Kidney capillary endothelial cell (primary cell): ENCODE measurements at regions not wholly inside any gene's neighbourhood (a gene's known extent, or its start where the extent isn't known, plus 50 kb on each side); places are given as distances from the start of the nearest gene placed in this dataset.
"Not testable (repeated sequence)": the region's sequence is repeated elsewhere in the genome, so short reads cannot be mapped to it uniquely, and the experiment has no call there.

Experiments used
- DNase-seq: peaks from one replicate; pipeline ENCODE4 v3.0.0-alpha.2; 2018; ENCODE audit warnings: low spot score

DNA sequence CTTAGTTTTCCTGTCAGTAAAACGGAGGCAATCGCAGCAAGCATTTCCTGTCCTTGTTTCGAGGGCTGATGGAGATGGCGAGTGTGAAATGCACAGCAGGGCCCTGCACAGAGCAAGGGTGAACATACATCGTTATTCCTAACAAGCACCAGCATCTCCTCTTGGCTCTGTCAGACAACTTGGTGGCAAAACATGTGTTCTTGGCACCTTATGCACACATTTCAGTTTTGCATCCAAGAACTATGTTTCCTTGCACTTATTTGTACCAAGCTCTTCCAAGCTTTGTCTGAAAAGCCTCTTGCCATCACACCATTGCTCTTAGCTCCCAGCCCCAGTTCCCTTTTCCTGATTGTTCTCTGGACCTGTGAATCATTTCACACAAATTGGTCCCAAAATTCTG is 132.9 kb upstream of the GRB10 start:
- DNase-seq, result no peak

DNA sequence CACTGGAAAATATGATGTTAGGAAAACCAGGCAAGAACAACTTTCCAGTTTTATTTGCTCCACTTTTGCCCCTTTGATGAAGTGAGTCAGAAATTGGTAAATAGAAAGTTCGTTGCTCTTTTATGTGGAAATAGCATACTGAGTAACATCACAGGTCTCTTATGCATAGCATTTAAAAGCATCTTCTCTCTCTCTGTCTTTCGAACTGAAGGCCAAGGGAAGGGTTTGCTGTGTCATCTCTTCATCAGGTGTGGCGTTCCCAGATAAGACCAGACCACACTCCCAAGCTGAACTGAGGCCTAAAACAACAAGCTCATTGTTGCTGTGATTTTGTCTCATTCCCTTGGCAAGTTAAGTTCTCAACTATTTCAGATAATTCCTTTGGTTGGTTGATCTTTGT is 131.8 kb upstream of the GRB10 start:
- DNase-seq, result no peak

DNA sequence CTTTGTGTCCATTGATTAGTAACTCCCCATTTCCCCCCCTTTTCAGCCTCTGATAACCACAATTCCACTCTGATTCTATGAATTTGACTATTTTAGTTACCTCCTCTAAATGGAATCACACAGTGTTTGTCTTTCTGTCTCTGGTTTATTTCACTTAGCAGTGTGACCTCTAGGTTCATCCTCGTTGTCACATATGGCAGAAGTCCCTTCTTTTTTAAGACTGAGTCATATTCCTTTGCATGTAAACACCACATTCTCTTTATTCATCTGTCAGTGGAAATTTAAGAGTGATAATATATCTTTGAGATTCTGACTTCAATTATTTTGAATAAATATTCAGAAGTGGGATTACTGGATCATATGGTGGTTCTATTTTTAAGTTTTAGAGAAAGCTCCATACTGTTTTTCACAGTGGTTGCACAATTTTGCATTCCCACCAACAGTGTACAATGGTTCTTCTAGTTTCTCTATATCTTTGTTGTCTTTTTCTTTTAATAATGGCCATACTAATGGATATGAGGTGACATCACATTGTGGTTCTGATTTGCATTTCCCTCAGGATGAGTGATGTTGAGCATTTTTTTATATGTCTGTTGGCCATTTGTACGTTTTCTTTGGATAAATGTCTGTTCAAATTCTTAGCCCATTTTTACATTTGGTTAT is 126.1 kb upstream of the GRB10 start:
- DNase-seq, result no peak

DNA sequence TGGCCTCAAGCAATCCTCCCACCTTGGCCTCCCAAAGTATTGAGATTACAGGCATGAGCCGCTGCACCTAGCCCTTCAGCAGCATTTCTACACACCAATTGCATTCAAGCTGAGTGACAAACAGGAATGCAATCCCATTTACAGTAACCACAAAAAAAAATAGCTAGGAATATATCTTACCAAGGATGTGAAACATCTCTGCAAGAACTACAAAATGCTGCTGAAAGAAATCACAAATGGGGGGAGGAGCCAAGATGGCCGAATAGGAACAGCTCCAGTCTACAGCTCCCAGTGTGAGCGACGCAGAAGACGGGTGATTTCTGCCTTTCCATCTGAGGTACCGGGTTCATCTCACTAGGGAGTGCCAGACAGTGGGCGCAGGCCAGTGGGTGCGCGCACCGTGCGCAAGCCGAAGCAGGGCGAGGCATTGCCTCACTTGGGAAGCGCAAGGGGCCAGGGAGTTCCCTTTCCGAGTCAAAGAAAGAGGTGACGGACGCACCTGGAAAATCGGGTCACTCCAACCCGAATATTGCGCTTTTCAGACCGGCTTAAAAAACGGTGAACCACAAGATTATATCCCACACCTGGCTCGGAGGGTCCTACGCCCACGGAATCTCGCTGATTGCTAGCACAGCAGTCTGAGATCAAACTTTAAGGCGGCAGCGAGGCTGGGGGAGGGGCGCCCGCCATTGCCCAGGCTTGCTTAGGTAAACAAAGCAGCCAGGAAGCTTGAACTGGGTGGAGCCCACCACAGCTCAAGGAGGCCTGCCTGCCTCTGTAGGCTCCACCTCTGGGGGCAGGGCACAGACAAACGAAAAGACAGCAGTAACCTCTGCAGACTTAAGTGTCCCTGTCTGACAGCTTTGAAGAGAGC is 116.1 kb upstream of the GRB10 start:
- not testable (repeated sequence) for DNase-seq

DNA sequence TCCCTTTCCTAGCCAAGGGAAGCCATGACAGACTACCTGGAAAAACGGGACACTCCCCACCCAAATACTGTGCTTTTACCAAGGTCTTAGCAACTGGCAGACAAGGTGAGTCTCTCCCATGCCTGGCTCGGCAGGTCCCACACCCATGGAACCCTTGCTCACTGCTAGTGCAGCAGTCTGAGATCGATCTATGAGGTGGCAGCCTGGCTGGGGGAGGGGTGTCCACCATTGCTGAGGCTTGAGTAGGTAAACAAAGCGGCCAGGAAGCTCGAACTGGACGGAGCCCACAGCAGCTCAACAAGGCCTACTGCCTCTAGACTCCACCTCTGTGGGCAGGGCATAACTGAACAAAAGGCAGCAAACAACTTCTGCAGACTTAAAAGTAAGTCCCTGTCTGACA is 104.4 kb upstream of the GRB10 start:
- DNase-seq, result not testable (repeated sequence)

GRCh38 chr7:50872437-50872836 is 89.7 kb upstream of the GRB10 start:
- DNase-seq, result no peak

DNA sequence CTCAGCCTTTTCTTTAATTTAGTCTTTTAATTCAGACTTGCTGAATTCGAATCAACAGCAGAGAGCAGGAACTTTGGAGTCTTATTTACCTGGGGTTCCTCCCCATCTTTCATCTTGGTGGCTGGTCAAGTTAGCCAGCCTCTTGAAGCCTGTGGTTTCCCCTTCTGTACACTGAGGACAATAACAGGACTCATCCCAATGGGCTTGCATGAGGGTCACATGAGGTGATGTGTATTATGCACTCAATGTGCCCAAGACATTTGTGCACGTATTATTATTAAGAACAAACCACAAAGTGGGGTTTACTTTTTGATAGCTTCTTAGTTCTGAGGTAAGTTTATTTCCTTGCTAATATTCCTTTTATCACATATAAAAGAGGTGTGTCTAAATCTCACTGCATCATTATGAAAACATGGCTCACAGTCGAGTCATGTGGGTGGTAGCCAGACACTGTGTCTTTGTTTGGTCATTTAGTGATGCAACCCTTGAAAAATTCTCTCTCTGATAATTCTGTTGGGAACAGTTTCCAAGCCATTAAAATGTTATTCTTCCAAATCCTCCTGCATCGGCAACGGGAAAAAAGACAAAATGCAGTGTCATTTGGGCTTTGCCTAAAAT is 86.5 kb upstream of the GRB10 start:
- DNase-seq, result peak; percentile 72

DNA sequence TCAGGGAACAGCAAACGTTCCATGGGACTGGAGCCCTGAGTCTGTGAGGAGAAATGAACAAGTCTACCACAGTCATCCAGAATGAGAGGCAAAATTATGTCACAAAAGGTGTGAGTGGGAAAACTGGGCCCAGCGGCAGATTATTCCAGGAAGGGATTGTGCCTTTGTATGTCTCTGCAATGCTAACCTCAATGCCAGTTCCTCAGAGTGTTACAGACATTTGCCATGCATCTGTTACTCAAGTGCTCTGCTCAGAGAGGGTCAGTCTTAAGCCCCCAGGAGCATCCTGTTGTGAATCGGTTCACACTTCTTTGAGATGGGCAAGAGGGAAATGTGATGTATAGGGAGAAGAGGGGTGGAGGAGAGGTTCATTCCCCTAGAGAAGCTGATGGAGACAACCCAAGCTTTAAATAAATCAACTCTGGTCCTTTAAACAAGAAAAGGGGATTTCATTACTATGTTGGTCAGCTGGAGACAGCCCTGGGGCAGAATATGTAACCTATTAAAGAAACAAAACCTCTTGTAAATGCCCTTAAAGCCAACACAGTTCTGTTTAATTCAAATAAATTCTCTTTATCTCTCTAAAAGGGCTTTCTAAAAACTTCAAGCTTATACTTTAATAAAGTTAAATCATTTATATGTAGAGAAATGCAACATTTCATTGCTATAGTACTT is 85.9 kb upstream of the GRB10 start:
- no peak for DNase-seq

GRCh38 chr7:50867034-50867356 is 84.3 kb upstream of the GRB10 start:
- no peak for DNase-seq

DNA sequence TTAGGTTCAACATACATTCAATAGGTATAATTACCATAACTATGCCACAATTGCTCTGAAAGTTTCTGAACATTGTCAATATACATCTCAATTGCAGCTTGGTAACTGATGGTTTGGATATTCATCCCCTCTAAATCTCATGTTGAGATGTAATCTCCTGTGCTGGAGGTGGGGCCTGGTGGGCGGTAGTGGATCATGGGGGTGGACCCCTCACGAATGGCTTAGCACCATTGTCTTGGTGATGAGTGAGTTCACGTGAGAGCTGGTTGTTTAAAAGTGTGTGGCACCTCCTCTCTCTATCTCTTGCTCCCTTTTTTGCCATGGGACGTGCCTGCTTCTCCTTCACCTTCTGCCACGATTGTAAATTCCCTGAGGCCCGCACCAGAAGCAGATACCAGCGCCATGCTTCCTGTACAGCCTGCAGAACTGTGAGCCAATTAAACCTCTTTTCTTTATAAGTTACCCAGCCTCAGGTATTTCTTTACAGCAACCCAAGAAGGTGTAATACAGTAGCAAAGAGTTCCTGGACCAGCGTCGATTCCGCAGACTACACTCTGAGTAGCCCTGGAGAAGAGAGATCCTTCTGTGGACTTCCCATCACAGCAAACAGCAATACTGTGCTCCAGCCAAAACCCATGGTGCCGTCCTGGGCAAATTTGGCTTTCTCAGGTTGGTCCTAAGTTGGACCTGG is 83.8 kb upstream of the GRB10 start:
- no peak for DNase-seq

DNA sequence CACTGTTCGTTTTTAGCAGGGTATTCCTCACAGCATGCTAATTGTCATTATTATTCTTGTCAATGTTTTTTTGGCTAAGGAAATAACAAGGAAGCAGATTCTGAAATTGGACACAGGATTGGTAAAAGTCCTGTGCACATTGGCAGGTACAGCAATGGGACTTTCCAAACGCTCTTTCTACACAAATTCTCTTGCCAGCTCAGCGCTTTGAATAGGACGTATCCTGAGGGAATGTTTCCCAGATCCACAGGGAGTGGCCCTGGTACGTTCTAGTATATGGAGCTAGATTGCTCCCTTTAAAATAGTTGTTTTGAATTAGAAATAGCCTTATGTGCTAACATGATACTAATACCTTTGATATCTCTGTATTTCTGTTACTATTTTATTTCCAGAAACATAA is 82.8 kb upstream of the GRB10 start:
- no peak for DNase-seq

DNA sequence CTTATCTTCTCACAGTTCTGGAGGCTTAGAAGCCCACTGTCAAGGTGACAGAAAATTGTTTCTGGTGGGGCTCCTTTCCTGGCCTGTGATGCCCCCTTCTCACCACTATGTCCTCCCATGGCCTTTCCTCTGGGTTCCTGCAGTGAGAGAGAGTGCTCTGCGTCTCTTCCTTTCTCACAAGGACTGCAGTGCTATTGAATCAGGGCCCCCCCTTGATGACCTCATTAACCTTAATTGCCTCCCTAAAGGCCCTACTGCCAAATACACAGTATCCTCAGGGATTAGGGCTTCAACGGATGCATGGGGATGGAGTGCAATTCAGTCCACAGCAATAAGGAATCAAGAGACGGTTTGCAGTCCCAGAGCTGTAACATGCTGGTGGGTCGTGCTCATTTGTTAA is 82.0 kb upstream of the GRB10 start:
- DNase-seq, result no peak

GRCh38 chr7:50863053-50863452 is 80.4 kb upstream of the GRB10 start:
- no peak for DNase-seq

DNA sequence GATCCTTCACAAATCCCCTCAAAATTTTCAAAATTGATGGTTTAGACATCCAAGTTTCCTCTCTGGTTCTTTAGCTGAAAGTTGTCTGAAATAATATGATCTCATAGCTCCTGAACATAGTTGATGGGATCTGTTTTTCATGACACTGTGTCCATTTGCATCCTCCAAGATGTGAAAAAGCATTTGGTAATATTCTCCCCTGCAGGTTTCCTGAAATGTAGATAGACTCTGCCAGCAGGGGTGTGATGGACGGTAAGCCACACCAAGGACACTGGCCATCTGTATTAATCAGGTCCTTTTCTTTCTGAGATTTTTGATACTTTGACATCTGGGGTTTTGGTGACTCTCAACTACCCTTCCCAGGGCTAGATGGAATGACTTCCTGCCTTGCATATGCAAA is 79.6 kb upstream of the GRB10 start:
- DNase-seq, result no peak

GRCh38 chr7:50860598-50860997 is 77.9 kb upstream of the GRB10 start:
- DNase-seq, result no peak

- no peak for DNase-seq
These were observed 77.5 kb upstream of the GRB10 start for GRCh38 chr7:50860174-50860573.

DNA sequence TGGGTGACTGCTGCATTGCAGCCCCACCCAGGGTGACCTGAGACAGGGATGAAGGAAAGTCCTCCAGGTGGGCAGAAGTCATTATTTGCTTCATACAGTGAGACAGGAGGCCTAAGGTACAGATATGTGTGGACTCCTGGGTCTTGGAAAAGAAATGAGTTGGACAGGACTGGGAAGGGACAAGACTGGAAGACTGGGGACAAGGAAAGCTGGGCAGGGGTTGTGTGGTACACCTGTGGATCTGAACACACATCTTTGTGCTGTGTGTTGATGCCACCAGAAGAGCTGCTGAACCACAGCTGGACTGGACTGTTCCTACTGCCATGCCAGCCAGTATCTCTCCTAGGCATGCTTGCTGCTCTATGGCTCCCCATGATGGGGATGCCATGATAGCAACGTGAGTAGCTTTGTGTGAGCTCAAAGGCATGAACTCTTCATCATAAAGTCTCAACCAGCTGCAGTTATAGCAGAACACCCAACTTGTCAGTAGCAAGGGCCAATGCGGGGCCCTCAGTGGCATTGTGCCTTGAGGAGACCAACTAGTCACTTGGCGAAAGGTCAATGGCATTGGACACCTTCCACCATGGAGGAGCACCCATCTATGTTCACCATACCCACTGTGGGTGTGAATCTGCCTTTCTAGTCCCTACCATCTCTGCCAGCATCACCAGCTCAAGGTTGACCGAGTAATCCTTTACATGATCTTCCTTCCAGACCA is 76.0 kb upstream of the GRB10 start:
- DNase-seq, result no peak

GRCh38 chr7:50857804-50858489 is 75.3 kb upstream of the GRB10 start:
- DNase-seq, result no peak

DNA sequence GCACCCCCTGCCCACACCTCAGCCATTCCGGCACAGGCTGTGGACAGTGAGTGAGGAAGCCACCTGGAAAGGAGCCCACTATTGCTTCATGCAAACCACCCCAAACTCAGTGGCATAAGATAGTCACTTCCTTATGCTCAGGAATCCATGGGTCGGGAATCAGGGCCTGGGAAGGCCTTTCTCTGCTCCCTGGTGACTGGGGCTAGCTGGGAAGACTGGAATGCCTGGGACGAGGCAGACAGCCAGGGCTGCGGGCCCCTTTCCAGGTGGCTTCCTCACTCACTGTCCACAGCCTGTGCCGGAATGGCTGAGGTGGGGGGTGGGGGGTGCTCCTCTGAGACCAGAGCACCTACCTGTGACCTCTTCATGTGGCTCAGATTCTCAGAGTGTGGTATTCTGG is 74.1 kb upstream of the GRB10 start:
- no peak for DNase-seq

- DNase-seq, result no peak
These were observed 73.5 kb upstream of the GRB10 start for GRCh38 chr7:50856231-50856630.

DNA sequence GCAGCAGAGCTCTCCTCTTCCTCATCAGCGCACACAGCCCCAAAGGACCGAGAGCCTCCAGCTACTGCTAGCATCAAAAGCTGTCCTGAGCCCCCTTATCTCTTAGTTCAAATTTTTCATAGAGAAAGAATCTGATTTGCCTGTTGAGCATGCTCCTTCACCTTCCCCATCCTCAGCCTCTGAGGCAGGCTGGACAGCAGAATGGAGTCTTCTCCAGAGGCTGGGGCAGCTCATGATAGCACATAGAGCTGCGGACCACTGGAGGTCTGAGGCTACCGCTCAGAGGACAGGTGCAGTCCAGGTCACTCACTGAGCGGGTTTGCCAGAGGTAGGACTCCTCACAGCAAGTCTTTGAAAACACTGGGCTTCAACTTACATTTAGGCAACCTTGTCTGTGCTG is 72.8 kb upstream of the GRB10 start:
- no peak for DNase-seq
